GM12878 (cell line): ENCODE measurements at regions not wholly inside any gene's neighbourhood (a gene's known extent, or its start where the extent isn't known, plus 50 kb on each side); places are given as distances from the start of the nearest gene placed in this dataset.

Source experiments
- ATAC-seq: fragments of 200-7000 bp; cut with Tn5 transposase; 3 replicates; pipeline ENCODE4 v1.9.1; 2020; ENCODE audit warnings: mild to moderate bottlenecking, moderate library complexity
- BruUV-seq: library from RNA; stranded (reverse); fragments of 400-500 nt; replicated peaks from 2 replicates; lab custom pipeline; 2021; lab: Mats Ljungman, UMichigan
- CTCF ChIA-PET: fragments of 300-600 bp; sonication (Branson Sonifier 250); formaldehyde crosslinking; extraction: SDS; loops from one replicate; lab custom pipeline; 2021; ENCODE audit warnings: inconsistent platforms; lab: Yijun Ruan, JAX
- POLR2A ChIA-PET: fragments of 350-600 bp; formaldehyde crosslinking; extraction: SDS; loops from one replicate; lab custom pipeline; 2021; ENCODE audit warnings: inconsistent platforms; lab: Charles Lee
- RAD21 ChIA-PET: fragments of 300-600 bp; sonication (Branson Sonifier 250); formaldehyde crosslinking; loops from one replicate; lab custom pipeline; 2023; ENCODE audit warnings: antibody characterized with exemption; ENCODE audit not compliant: unreplicated experiment; lab: Charles Lee
- SMC1A ChIA-PET: fragments of 300-600 bp; sonication (Branson Sonifier 250); formaldehyde crosslinking; loops from one replicate; lab custom pipeline; 2023; ENCODE audit not compliant: unreplicated experiment, uncharacterized antibody; lab: Charles Lee
- DNase-seq: peaks from one replicate; pipeline ENCODE4 v3.0.0-alpha.2; 2011; ENCODE audit warnings: low read depth, low spot score
- FAIRE-seq: peaks from 3 replicates; lab custom pipeline; 2011; peaks lifted over from hg19 to GRCh38; lab: Jason Lieb, UNC
- H2AFZ ChIP-seq: 2 replicates; pipeline ENCODE4 v1.6.0; 2011; ENCODE audit warnings: low read depth, low read length, control low read depth; ENCODE audit not compliant: control insufficient read depth
- H3K27ac ChIP-seq: 2 replicates; pipeline ENCODE4 v1.5.1; 2011; ENCODE audit warnings: control low read depth; ENCODE audit not compliant: control insufficient read depth, insufficient read depth
- H3K27me3 ChIP-seq, 2 experiments: replicated peaks in 1 of 2; 2 replicates each; pipeline versions ENCODE4 v1.6.0 to v1.6.1; 2011; ENCODE audit warnings: low read length in 1 of 2; ENCODE audit not compliant: control insufficient read depth in 2 of 2, insufficient read depth in 2 of 2
- H3K36me3 ChIP-seq, 2 experiments: 2 replicates each; pipeline ENCODE4 v1.5.1; 2011; ENCODE audit warnings: low read length in 1 of 2; ENCODE audit not compliant: control insufficient read depth in 2 of 2, insufficient read depth in 2 of 2
- H3K4me1 ChIP-seq: 2 replicates; pipeline ENCODE4 v1.6.1; 2011; ENCODE audit warnings: mild to moderate bottlenecking, low read length, moderate library complexity, mixed read lengths; ENCODE audit not compliant: control insufficient read depth, insufficient read depth
- H3K4me2 ChIP-seq: 2 replicates; pipeline ENCODE4 v1.6.0; 2011; ENCODE audit warnings: control low read depth; ENCODE audit not compliant: control insufficient read depth, insufficient read depth
- H3K4me3 ChIP-seq: fragments of 200-600 bp; sonication (generic); 2 replicates; pipeline ENCODE4 v1.5.1; 2016
- H3K79me2 ChIP-seq: 2 replicates; pipeline ENCODE4 v1.6.0; 2011; ENCODE audit warnings: low read length; ENCODE audit not compliant: control insufficient read depth, insufficient read depth
- H3K9ac ChIP-seq: 2 replicates; pipeline ENCODE4 v1.8.0; 2011; ENCODE audit warnings: low read length, control low read depth, mixed read lengths; ENCODE audit not compliant: control insufficient read depth, insufficient read depth
- H3K9me3 ChIP-seq: replicated peaks from 3 replicates; pipeline ENCODE4 v1.5.1; 2011; ENCODE audit warnings: mild to moderate bottlenecking, low read length; ENCODE audit not compliant: control insufficient read depth, insufficient read depth
- H4K20me1 ChIP-seq: 2 replicates; pipeline ENCODE4 v1.6.0; 2011; ENCODE audit not compliant: control insufficient read depth, insufficient read depth
- ATF2 ChIP-seq: IDR thresholded peaks from 2 replicates; pipeline ENCODE4 v1.6.1; 2012; ENCODE audit warnings: low read length, inconsistent platforms
- ATF7 ChIP-seq: fragments of 450-650 bp; IDR thresholded peaks from 2 replicates; pipeline ENCODE4 v1.6.1; 2016; ENCODE audit warnings: low read depth, mild to moderate bottlenecking
- CEBPZ ChIP-seq: fragments of 150-350 bp; IDR thresholded peaks from 2 replicates; pipeline ENCODE4 v1.6.1; 2016; ENCODE audit warnings: low read depth, low read length
- E4F1 ChIP-seq: fragments of 450-650 bp; IDR thresholded peaks from 2 replicates; pipeline ENCODE4 v1.6.1; 2018; ENCODE audit warnings: borderline replicate concordance, mild to moderate bottlenecking; ENCODE audit not compliant: partially characterized antibody
- ETV6 ChIP-seq, 2 experiments: fragments of 450-650 bp in 1 of 2; IDR thresholded peaks in 1 of 2; conservative IDR thresholded peaks in 1 of 2; 2 replicates each; pipeline ENCODE4 v1.6.1; 2014; ENCODE audit warnings: antibody characterized with exemption in 1 of 2, borderline replicate concordance in 1 of 2, low read depth in 1 of 2, mild to moderate bottlenecking in 1 of 2, moderate library complexity in 1 of 2
- EZH2 ChIP-seq: IDR thresholded peaks from 2 replicates; pipeline ENCODE4 v1.6.1; 2012; ENCODE audit warnings: low read depth, mild to moderate bottlenecking, control low read depth, inconsistent platforms, low read length, borderline replicate concordance; ENCODE audit not compliant: control insufficient read depth
- KLF5 ChIP-seq: fragments of 450-650 bp; IDR thresholded peaks from 2 replicates; pipeline ENCODE4 v1.6.1; 2014; ENCODE audit warnings: mild to moderate bottlenecking; ENCODE audit not compliant: partially characterized antibody
- MAX ChIP-seq: IDR thresholded peaks from 2 replicates; pipeline ENCODE4 v1.6.1; 2012; ENCODE audit warnings: low read depth, low read length, improper control_type of control experiment
- MTA3 ChIP-seq: IDR thresholded peaks from 2 replicates; pipeline ENCODE4 v1.6.1; 2012; ENCODE audit warnings: low read length, inconsistent platforms, borderline replicate concordance
- RELA ChIP-seq: fragments of 450-650 bp; IDR thresholded peaks from 2 replicates; pipeline ENCODE4 v1.8.0; 2014; ENCODE audit warnings: borderline replicate concordance; ENCODE audit not compliant: partially characterized antibody
- SPI1 ChIP-seq: IDR thresholded peaks from 2 replicates; pipeline ENCODE4 v1.6.1; 2011; ENCODE audit warnings: low read depth, mild to moderate bottlenecking, low read length, moderate library complexity, borderline replicate concordance; ENCODE audit not compliant: insufficient read depth
- STAT1 ChIP-seq: fragments of 450-650 bp; conservative IDR thresholded peaks from 2 replicates; pipeline ENCODE4 v1.6.1; 2014; ENCODE audit warnings: antibody characterized with exemption, mild to moderate bottlenecking
- TCF7 ChIP-seq: IDR thresholded peaks from 2 replicates; pipeline ENCODE4 v1.6.1; 2014; ENCODE audit warnings: antibody characterized with exemption, borderline replicate concordance
- ZBTB33 ChIP-seq: fragments of 450-650 bp; IDR thresholded peaks from 2 replicates; pipeline ENCODE4 v1.6.1; 2017; ENCODE audit warnings: mild to moderate bottlenecking
- WGBS: methylation state at CpG from one replicate; pipeline ENCODE4 v1.1.6; 2016; ENCODE audit warnings: low lambda C conversion rate; ENCODE audit not compliant: insufficient replicate concordance, insufficient coverage; ENCODE audit errors: missing lambda C conversion rate; 5-methylcytosine and 5-hydroxymethylcytosine counted together
- in situ Hi-C: fragments of 300-500 bp; cut with MboI; formaldehyde crosslinking; loops from 9 replicates; pipeline ENCODE4 v1.14.3; 2018; ENCODE audit warnings: mixed read lengths
- intact Hi-C: fragments of 100-400 bp; cut with micrococcal nuclease; formaldehyde crosslinking; loops from one replicate; pipeline ENCODE4 v1.14.2; 2022; ENCODE audit not compliant: unreplicated experiment

- DNase-seq (no peak), FAIRE-seq (no peak), ATAC-seq (no peak)
- 95% methylated on average over 2 of the region's 2 CpGs for WGBS
- Histone ChIP-seq H4K20me1 (no peaks in the 10 kb centered on the region), H3K27me3 (no peaks in the 10 kb centered on the region), H3K79me2 (no peaks in the 10 kb centered on the region), H3K9me3 (no peaks in the 10 kb centered on the region; the same call in 2 of the 3 replicates), H3K4me3 (no peak overlapping the region), H2AFZ (no peak overlapping the region), H3K36me3 (no peaks in the 10 kb centered on the region), H3K4me1 (0 out of 2 replicates have a peak, but pooled peaks cover 4% of the 10 kb centered on the region), H3K4me2 (no peak overlapping the region), H3K9ac (no peak overlapping the region), H3K27ac (no peak overlapping the region)
- in situ Hi-C loops (no loop called here), intact Hi-C loops (no loop called here)
- ChIA-PET CTCF (interaction anchor here (1.2 to 1.3 kb wide), 3 partner anchors 8 to 179 kb away, joined by 3 read pairs; no protein-coding TSS in a partner anchor), RAD21 (interaction anchor here (0.8 kb wide), 1 partner anchor 193 kb away, joined by 3 read pairs; no protein-coding TSS in a partner anchor), POLR2A (no interaction called here), SMC1A (interaction anchor here (1.3 to 1.6 kb wide), 2 partner anchors 9 to 147 kb away, joined by 3 to 6 read pairs; no protein-coding TSS in a partner anchor)
- no TSS peak for BruUV-seq
- TF ChIP-seq E4F1 = no peak
- TF ChIP-seq ZBTB33 = no peak
- no peak for TF ChIP-seq MAX
- no peak for TF ChIP-seq EZH2
- TF ChIP-seq MTA3 = no peak
- no peak for TF ChIP-seq CEBPZ
- no peak for TF ChIP-seq ATF2
- TF ChIP-seq KLF5 = no peak
- TF ChIP-seq TCF7 = no peak
- TF ChIP-seq RELA = no peak
- no peak for TF ChIP-seq STAT1
- no peak for TF ChIP-seq ETV6 (conservative IDR thresholded peaks at IDR 0.05 in 1 of 2, IDR thresholded peaks at IDR 0.05 in 1 of 2; ENCODE audit: borderline replicate concordance in 1 of 2, low read depth in 1 of 2)
- no peak for TF ChIP-seq SPI1
- TF ChIP-seq ATF7 = no peak
Observed at GRCh38 chr6:155520078-155520477, 64.4 kb upstream of the NOX3 start.
